H9 (cell line): ENCODE measurements at regions not wholly inside any gene's neighbourhood (a gene's known extent, or its start where the extent isn't known, plus 50 kb on each side); places are given as distances from the start of the nearest gene placed in this dataset.

Experiments used
- DNase-seq: peaks from one replicate; pipeline ENCODE4 v3.0.0-alpha.2; 2017
- H2AFZ ChIP-seq: one replicate; pipeline ENCODE4 v1.6.1; 2013; ENCODE audit warnings: mild to moderate bottlenecking, low read length, control low read depth, moderate library complexity
- H2AK5ac ChIP-seq: 2 replicates; pipeline ENCODE4 v1.6.1; 2013; ENCODE audit warnings: low read length, control low read depth, mixed read lengths; ENCODE audit not compliant: insufficient read length
- H2BK120ac ChIP-seq: one replicate; pipeline ENCODE4 v1.6.1; 2013; ENCODE audit warnings: low read depth, mild to moderate bottlenecking, low read length, control low read depth, inconsistent platforms; ENCODE audit not compliant: poor library complexity, severe bottlenecking
- H2BK12ac ChIP-seq: 2 replicates; pipeline ENCODE4 v1.6.1; 2013; ENCODE audit warnings: low read length, control low read depth, mixed read lengths, low read depth; ENCODE audit not compliant: insufficient read length
- H2BK15ac ChIP-seq: 2 replicates; pipeline ENCODE4 v1.6.1; 2013; ENCODE audit warnings: low read depth, low read length, control low read depth
- H2BK20ac ChIP-seq: one replicate; pipeline ENCODE4 v1.6.1; 2013; ENCODE audit warnings: low read depth, mild to moderate bottlenecking, low read length, control low read depth, inconsistent platforms; ENCODE audit not compliant: poor library complexity, severe bottlenecking
- H2BK5ac ChIP-seq: 2 replicates; pipeline ENCODE4 v1.6.1; 2013; ENCODE audit warnings: low read length, control low read depth, mixed read lengths; ENCODE audit not compliant: insufficient read length
- H3K14ac ChIP-seq: 2 replicates; pipeline ENCODE4 v1.6.1; 2013; ENCODE audit warnings: low read length, control low read depth; ENCODE audit not compliant: insufficient read depth
- H3K18ac ChIP-seq: 2 replicates; pipeline ENCODE4 v1.6.1; 2013; ENCODE audit warnings: low read depth, mild to moderate bottlenecking, mixed read lengths, low read length, control low read depth; ENCODE audit not compliant: insufficient read length
- H3K23ac ChIP-seq: 2 replicates; pipeline ENCODE4 v1.6.1; 2013; ENCODE audit warnings: low read length, control low read depth, mixed read lengths, low read depth; ENCODE audit not compliant: insufficient read length
- H3K23me2 ChIP-seq: 2 replicates; pipeline ENCODE4 v1.6.1; 2013; ENCODE audit warnings: low read depth, mild to moderate bottlenecking, mixed read lengths, low read length, control low read depth; ENCODE audit not compliant: insufficient read length, poor library complexity, severe bottlenecking
- H3K27ac ChIP-seq: 2 replicates; pipeline ENCODE4 v1.5.1; 2013; ENCODE audit warnings: low read length, control low read depth, mixed read lengths, low read depth; ENCODE audit not compliant: insufficient read length
- H3K27me3 ChIP-seq: 2 replicates; pipeline ENCODE4 v1.6.1; 2013; ENCODE audit warnings: low read length, control low read depth, inconsistent platforms; ENCODE audit not compliant: insufficient read depth
- H3K4ac ChIP-seq: 2 replicates; pipeline ENCODE4 v1.6.1; 2013; ENCODE audit warnings: low read depth, mild to moderate bottlenecking, control low read depth, inconsistent platforms, low read length, moderate library complexity
- H3K4me1 ChIP-seq: 2 replicates; pipeline ENCODE4 v1.6.1; 2013; ENCODE audit warnings: low read length, control low read depth, inconsistent platforms; ENCODE audit not compliant: insufficient read depth
- H3K4me2 ChIP-seq: 2 replicates; pipeline ENCODE4 v1.6.1; 2013; ENCODE audit warnings: low read length, control low read depth, mixed read lengths; ENCODE audit not compliant: insufficient read length, insufficient read depth
- H3K56ac ChIP-seq: 2 replicates; pipeline ENCODE4 v1.6.1; 2013; ENCODE audit warnings: low read depth, mild to moderate bottlenecking, mixed read lengths, low read length, control low read depth; ENCODE audit not compliant: insufficient read length
- H3K79me1 ChIP-seq: 2 replicates; pipeline ENCODE4 v1.6.1; 2013; ENCODE audit warnings: low read depth, mild to moderate bottlenecking, moderate library complexity, low read length, control low read depth, inconsistent platforms; ENCODE audit not compliant: insufficient read depth, poor library complexity, severe bottlenecking
- H3K79me2 ChIP-seq: 2 replicates; pipeline ENCODE4 v1.6.1; 2013; ENCODE audit warnings: low read length, control low read depth, inconsistent platforms; ENCODE audit not compliant: insufficient read depth
- H3K9ac ChIP-seq: 2 replicates; pipeline ENCODE4 v1.6.1; 2013; ENCODE audit warnings: low read length, control low read depth, mixed read lengths; ENCODE audit not compliant: insufficient read length; ENCODE audit errors: extremely low read depth
- H3K9me3 ChIP-seq: one replicate; pipeline ENCODE4 v1.6.1; 2013; ENCODE audit warnings: low read depth, low read length, inconsistent platforms; ENCODE audit not compliant: control insufficient read depth
- H3T11ph ChIP-seq: one replicate; pipeline ENCODE4 v1.6.1; 2013; ENCODE audit warnings: mild to moderate bottlenecking, low read length, control low read depth, inconsistent platforms
- H4K20me1 ChIP-seq: one replicate; pipeline ENCODE4 v1.6.1; 2013; ENCODE audit not compliant: control insufficient read depth, insufficient read length, insufficient read depth
- H4K5ac ChIP-seq: 2 replicates; pipeline ENCODE4 v1.6.1; 2013; ENCODE audit warnings: low read depth, mild to moderate bottlenecking, mixed read lengths, low read length, control low read depth; ENCODE audit not compliant: insufficient read length
- H4K8ac ChIP-seq: replicated peaks from 2 replicates; pipeline ENCODE4 v1.6.1; 2013; ENCODE audit warnings: low read length, control low read depth, mixed read lengths, low read depth; ENCODE audit not compliant: insufficient read length
- H4K91ac ChIP-seq: 2 replicates; pipeline ENCODE4 v1.6.1; 2013; ENCODE audit warnings: low read depth, mild to moderate bottlenecking, moderate library complexity, mixed read lengths, low read length, control low read depth; ENCODE audit not compliant: insufficient read length
- H3K27ac Mint-ChIP-seq, 3 experiments: 2 replicates in 2 of 3; 3 replicates in 1 of 3; pipeline ENCODE4 v1.8.0; 2020 to 2021; ENCODE audit warnings: mixed read lengths in 3 of 3, mild to moderate bottlenecking in 1 of 3, moderate library complexity in 1 of 3
- H3K27me3 Mint-ChIP-seq: 2 replicates; pipeline ENCODE4 v1.8.0; 2021; ENCODE audit warnings: low read depth, mild to moderate bottlenecking, moderate library complexity, mixed read lengths
- H3K36me3 Mint-ChIP-seq, 3 experiments: 2 replicates in 2 of 3; 3 replicates in 1 of 3; pipeline ENCODE4 v1.8.0; 2020 to 2021; ENCODE audit warnings: low read depth in 3 of 3, mixed read lengths in 3 of 3; ENCODE audit not compliant: insufficient read depth in 1 of 3
- H3K4me1 Mint-ChIP-seq, 2 experiments: 2 replicates each; pipeline ENCODE4 v1.8.0; 2020; ENCODE audit warnings: mixed read lengths in 2 of 2
- H3K4me3 Mint-ChIP-seq, 2 experiments: 2 replicates in 1 of 2; 3 replicates in 1 of 2; pipeline ENCODE4 v1.8.0; 2020 to 2021; ENCODE audit warnings: mild to moderate bottlenecking in 2 of 2, mixed read lengths in 2 of 2, moderate library complexity in 1 of 2
- H3K9me3 Mint-ChIP-seq, 2 experiments: 2 replicates in 1 of 2; 3 replicates in 1 of 2; pipeline ENCODE4 v1.8.0; 2020; ENCODE audit warnings: mild to moderate bottlenecking in 2 of 2, mixed read lengths in 2 of 2, moderate library complexity in 1 of 2
- WGBS: extraction: QIAGEN DNeasy Blood & Tissue Kit; methylation state at CpG from one replicate; pipeline ENCODE4 v1.1.7; 2013; ENCODE audit warnings: missing lambda C conversion rate, low lambda C conversion rate, mixed read lengths; ENCODE audit not compliant: insufficient read length; ENCODE audit errors: extremely low coverage; 5-methylcytosine and 5-hydroxymethylcytosine counted together
- TF ChIP-seq, protein P1 (sequence below): fragments of 200-600 bp; sonication (generic); conservative IDR thresholded peaks from 3 replicates; pipeline ENCODE4 v1.8.0; 2021; ENCODE audit warnings: antibody characterized with exemption, mild to moderate bottlenecking

DNA sequence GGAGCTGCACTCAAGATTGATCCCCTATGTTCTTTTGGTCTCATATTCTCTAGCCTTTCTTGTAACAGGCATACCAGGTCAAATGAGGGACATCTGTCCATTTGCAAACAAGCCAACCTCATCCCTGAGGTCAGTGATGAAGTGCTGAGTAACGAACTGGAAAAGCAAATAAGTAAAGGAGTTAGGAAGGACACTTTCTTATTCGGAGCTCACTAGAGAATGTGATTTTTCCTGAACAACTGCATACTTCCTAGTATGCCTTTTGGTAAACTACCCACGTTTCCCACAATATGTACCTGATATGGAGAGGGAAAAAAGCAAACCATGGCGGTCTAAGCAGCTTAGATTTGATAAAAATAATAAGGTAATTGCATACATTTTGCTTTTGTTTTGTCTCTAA, 91.0 kb upstream of the MYCBP2 start:
- H3K18ac ChIP-seq: no peak overlapping the region
- no peak overlapping the region for H3K4ac ChIP-seq
- H3K27me3 Mint-ChIP-seq: no peaks in the 10 kb centered on the region
- no peak overlapping the region for H2AFZ ChIP-seq
- TF ChIP-seq, protein P1, sequence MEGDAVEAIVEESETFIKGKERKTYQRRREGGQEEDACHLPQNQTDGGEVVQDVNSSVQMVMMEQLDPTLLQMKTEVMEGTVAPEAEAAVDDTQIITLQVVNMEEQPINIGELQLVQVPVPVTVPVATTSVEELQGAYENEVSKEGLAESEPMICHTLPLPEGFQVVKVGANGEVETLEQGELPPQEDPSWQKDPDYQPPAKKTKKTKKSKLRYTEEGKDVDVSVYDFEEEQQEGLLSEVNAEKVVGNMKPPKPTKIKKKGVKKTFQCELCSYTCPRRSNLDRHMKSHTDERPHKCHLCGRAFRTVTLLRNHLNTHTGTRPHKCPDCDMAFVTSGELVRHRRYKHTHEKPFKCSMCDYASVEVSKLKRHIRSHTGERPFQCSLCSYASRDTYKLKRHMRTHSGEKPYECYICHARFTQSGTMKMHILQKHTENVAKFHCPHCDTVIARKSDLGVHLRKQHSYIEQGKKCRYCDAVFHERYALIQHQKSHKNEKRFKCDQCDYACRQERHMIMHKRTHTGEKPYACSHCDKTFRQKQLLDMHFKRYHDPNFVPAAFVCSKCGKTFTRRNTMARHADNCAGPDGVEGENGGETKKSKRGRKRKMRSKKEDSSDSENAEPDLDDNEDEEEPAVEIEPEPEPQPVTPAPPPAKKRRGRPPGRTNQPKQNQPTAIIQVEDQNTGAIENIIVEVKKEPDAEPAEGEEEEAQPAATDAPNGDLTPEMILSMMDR: no peak
- H2BK5ac ChIP-seq: no peak overlapping the region
- H3K27me3 ChIP-seq: no peaks in the 10 kb centered on the region
- H2BK20ac ChIP-seq: no peak overlapping the region
- H3K23ac ChIP-seq: no peak overlapping the region
- H2BK12ac ChIP-seq: no peak overlapping the region
- H3K23me2 ChIP-seq: no peaks in the 10 kb centered on the region
- H2AK5ac ChIP-seq: no peak overlapping the region
- no peaks in the 10 kb centered on the region for H3K9me3 ChIP-seq
- no peak overlapping the region for H4K8ac ChIP-seq
- no peak overlapping the region for H3T11ph ChIP-seq
- no peak overlapping the region for H4K91ac ChIP-seq
- WGBS: no CpG with 5 or more reads among the region's 4 CpGs
- H3K56ac ChIP-seq: no peak overlapping the region
- no peak overlapping the region for H4K5ac ChIP-seq
- H3K27ac ChIP-seq: no peak overlapping the region
- H3K36me3 Mint-ChIP-seq: no peaks in the 10 kb centered on the region; a peak in 1 of 7 replicates
- no peak overlapping the region for H3K9ac ChIP-seq
- H4K20me1 ChIP-seq: no peaks in the 10 kb centered on the region
- H3K4me3 Mint-ChIP-seq: no peak overlapping the region
- no peaks in the 10 kb centered on the region for H3K4me1 Mint-ChIP-seq
- H3K4me2 ChIP-seq: no peak overlapping the region
- H3K4me1 ChIP-seq: no peaks in the 10 kb centered on the region
- H3K27ac Mint-ChIP-seq: no peak overlapping the region
- H3K14ac ChIP-seq: no peak overlapping the region
- no peaks in the 10 kb centered on the region for H3K79me2 ChIP-seq
- H3K79me1 ChIP-seq: no peaks in the 10 kb centered on the region
- H2BK15ac ChIP-seq: no peak overlapping the region
- H3K9me3 Mint-ChIP-seq: no peaks in the 10 kb centered on the region; a peak in 2 of 5 replicates
- DNase-seq: no peak
- H2BK120ac ChIP-seq: no peak overlapping the region
